ENCODE measurements at regions not wholly inside any gene's neighbourhood (a gene's known extent, or its start where the extent isn't known, plus 50 kb on each side); places are given as distances from the start of the nearest gene placed in this dataset.

DNA sequence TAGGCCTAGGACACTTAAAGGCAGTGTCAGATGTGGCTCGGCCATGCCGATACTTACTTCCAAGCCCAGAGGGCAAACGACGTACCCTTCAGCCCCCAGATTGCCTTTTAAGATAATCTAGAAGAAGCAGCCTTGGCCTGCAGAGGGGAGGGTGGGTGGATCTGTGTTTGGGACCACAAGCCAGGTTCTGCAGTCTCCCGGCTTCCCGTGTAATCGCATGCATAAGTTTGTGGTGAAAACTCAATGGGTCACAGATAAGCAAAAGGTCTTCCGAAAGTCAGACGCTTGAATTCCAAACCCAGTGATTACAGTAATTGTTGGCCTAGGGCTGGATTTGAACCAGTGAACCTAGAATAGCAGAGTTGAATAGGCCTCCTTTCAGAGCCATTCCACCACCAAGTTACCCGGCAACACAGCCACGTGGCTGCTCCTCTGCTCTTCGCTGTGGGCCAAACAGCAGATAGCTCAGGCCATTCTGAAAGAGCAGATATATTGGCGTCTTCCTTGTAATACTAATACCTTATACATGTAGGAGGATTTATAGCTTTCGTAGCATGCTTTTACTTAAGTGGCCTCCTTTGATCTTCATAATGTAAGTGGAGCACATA lies 170.8 kb upstream of the CADM1 start:
- DNase-seq = no peak
- TF ChIP-seq POLR2A (IDR thresholded peaks at IDR 0.05) = no peak
- TF ChIP-seq, protein P1, sequence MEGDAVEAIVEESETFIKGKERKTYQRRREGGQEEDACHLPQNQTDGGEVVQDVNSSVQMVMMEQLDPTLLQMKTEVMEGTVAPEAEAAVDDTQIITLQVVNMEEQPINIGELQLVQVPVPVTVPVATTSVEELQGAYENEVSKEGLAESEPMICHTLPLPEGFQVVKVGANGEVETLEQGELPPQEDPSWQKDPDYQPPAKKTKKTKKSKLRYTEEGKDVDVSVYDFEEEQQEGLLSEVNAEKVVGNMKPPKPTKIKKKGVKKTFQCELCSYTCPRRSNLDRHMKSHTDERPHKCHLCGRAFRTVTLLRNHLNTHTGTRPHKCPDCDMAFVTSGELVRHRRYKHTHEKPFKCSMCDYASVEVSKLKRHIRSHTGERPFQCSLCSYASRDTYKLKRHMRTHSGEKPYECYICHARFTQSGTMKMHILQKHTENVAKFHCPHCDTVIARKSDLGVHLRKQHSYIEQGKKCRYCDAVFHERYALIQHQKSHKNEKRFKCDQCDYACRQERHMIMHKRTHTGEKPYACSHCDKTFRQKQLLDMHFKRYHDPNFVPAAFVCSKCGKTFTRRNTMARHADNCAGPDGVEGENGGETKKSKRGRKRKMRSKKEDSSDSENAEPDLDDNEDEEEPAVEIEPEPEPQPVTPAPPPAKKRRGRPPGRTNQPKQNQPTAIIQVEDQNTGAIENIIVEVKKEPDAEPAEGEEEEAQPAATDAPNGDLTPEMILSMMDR (IDR thresholded peaks at IDR 0.05) = no peak
- H3K9me3 ChIP-seq = no peaks in the 10 kb centered on the region
- H3K36me3 ChIP-seq (replicated peaks in 1 of 2; ENCODE audit: insufficient read depth in 1 of 2, low read depth in 2 of 2) = no peaks in the 10 kb centered on the region
- no peaks in the 10 kb centered on the region for H3K4me1 ChIP-seq
- H3K4me3 ChIP-seq = no peak overlapping the region
- H3K27me3 ChIP-seq = no peaks in the 10 kb centered on the region
- no peak overlapping the region for H3K27ac ChIP-seq
- no peak for ATAC-seq
- intact Hi-C loops (cut with DNase I) = no loop called here
- whole genome bisulfite sequencing, 2 donors = 82 to 89% methylated on average over 10 to 14 of the region's 14 CpGs

DNA sequence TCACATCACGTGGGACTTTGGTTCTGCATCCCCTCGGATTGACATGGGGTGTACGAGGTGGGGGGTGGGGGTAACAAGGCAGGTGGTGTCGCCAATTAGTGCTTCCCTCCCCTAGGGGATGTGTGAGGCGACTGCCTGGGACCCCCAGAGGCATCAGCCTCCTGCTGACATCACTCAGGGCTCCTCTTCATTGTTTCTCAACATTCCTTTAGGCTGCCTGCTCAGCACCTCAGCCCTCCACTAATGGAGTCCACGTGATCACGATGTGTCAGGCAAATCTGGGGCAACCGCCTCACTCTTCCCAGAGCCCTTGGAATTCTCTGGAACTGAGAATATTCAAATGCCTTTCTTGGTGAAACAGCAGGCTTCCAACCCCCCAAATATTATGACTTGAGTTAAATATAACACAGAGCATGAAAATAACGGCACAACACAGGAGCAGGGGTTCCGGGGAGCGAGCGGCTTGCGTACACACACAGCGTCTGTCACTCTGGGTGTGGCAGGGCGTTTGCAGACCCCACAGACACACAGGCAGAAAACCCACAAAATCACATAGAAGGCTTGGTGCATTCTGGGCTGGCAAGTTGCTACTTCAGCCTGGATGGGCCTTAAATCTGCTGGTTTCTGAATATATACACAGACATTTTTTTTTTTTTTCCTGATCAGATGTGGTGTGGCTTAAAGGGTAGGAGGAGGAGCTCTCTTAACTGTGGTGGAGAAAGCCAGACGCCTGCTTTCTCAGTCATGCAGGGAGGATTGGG lies 170.1 kb upstream of the CADM1 start:
- DNase-seq (no peak), ATAC-seq (no peak)
- Histone ChIP-seq H3K27me3 (no peaks in the 10 kb centered on the region), H3K4me1 (no peaks in the 10 kb centered on the region), H3K36me3 (replicated peaks in 1 of 2; ENCODE audit: insufficient read depth in 1 of 2, low read depth in 2 of 2) (no peaks in the 10 kb centered on the region), H3K27ac (no peak overlapping the region), H3K4me3 (no peak overlapping the region), H3K9me3 (no peaks in the 10 kb centered on the region)
- intact Hi-C loops (cut with DNase I) = no loop called here
- WGBS, 2 donors = 78 to 84% methylated on average over 16 of the region's 16 CpGs
- TF ChIP-seq POLR2A (IDR thresholded peaks at IDR 0.05) = no peak
- TF ChIP-seq, protein P1 (IDR thresholded peaks at IDR 0.05) = no peak

DNA sequence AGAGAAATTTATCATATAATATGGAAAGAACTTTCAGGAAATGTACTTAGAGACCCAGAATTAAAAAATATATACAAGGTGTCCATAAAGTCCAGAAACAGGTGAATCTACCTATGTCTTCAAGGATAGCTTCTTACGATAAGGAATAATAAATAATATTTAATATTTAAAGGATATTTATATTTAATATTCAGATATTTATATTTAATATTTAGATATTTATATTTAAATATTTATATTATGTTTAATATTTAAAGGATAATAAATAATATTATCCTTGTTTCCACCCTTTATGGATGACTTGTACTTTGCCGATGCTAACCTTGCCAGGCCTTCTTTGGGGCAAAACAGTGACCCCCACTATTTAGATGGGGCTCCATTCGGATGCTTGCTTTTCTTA lies 169.5 kb upstream of the CADM1 start:
- no peak for ATAC-seq
- no peaks in the 10 kb centered on the region for H3K4me1 ChIP-seq
- DNase-seq = no peak
- H3K27me3 ChIP-seq = no peaks in the 10 kb centered on the region
- H3K9me3 ChIP-seq = no peaks in the 10 kb centered on the region
- H3K36me3 ChIP-seq (replicated peaks in 1 of 2; ENCODE audit: insufficient read depth in 1 of 2, low read depth in 2 of 2) = no peaks in the 10 kb centered on the region
- intact Hi-C loops (cut with DNase I) = no loop called here
- H3K4me3 ChIP-seq = no peak overlapping the region
- H3K27ac ChIP-seq = no peak overlapping the region
- TF ChIP-seq, protein P1 (IDR thresholded peaks at IDR 0.05) = no peak
- no peak for TF ChIP-seq POLR2A (IDR thresholded peaks at IDR 0.05)
- 87 to 93% methylated on average over 3 of the region's 3 CpGs for WGBS, 2 donors

DNA sequence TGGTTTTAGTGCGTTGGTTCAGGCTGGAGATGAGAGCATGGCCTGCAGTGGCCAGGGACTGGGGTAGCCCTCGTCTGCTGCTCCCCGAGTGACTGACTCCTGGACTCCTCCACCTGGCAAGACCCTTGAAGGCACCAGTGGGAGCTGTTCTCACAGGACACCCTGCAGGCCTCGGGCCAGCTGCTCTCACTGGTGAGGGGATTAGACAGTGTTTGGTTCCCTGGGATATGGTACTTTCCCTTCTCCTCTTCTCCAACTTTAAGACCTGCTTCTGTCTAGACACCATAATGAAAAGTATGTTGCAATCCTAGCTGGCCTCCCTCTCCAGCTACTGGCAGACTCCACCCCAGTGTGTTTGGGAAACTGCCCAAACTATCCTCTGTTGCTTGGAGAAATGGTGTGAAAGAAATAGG lies 168.8 kb upstream of the CADM1 start:
- no peaks in the 10 kb centered on the region for H3K36me3 ChIP-seq (replicated peaks in 1 of 2; ENCODE audit: insufficient read depth in 1 of 2, low read depth in 2 of 2)
- H3K27ac ChIP-seq = no peak overlapping the region
- DNase-seq (peak in 1 of 4 donors; percentile 13), ATAC-seq (no peak)
- no peaks in the 10 kb centered on the region for H3K9me3 ChIP-seq
- H3K4me1 ChIP-seq = no peaks in the 10 kb centered on the region
- H3K27me3 ChIP-seq = no peaks in the 10 kb centered on the region
- 47 to 58% methylated on average over 2 to 4 of the region's 4 CpGs for WGBS, 2 donors
- intact Hi-C loops (cut with DNase I) = no loop called here
- no peak for TF ChIP-seq POLR2A (IDR thresholded peaks at IDR 0.05)
- TF ChIP-seq, protein P1 (IDR thresholded peaks at IDR 0.05) = no peak
- H3K4me3 ChIP-seq = no peak overlapping the region

DNA sequence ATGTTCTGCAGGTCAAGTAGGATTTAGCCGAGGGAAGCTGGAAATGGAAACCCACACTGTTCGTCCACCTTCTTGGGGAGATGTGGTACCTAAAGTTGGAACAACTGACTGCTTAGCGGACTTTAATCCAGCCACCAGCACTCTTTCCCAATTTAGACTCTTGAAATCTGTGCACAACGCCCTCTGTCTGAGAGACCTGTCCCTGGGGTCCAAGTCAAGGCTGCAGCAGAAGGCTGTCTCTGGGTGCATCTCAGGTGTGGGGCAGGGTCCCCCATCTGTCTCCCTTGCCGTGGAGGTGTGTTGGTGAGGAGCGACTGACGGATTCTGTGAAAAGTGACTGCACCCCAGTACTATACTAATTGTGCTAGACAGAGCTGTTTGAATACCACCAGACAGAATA lies 168.2 kb upstream of the CADM1 start:
- H3K9me3 ChIP-seq = no peaks in the 10 kb centered on the region
- H3K27me3 ChIP-seq = no peaks in the 10 kb centered on the region
- WGBS, 2 donors = 66 to 75% methylated on average over 7 of the region's 7 CpGs
- TF ChIP-seq, protein P1 (IDR thresholded peaks at IDR 0.05) = no peak
- TF ChIP-seq POLR2A (IDR thresholded peaks at IDR 0.05) = no peak
- no peak overlapping the region for H3K4me3 ChIP-seq
- intact Hi-C loops (cut with DNase I) = no loop called here
- no peak for DNase-seq
- ATAC-seq = no peak
- no peaks in the 10 kb centered on the region for H3K36me3 ChIP-seq (replicated peaks in 1 of 2; ENCODE audit: insufficient read depth in 1 of 2, low read depth in 2 of 2)
- no peak overlapping the region for H3K27ac ChIP-seq
- H3K4me1 ChIP-seq = no peaks in the 10 kb centered on the region
